Stimulated activated CD8-positive, alpha-beta memory T cell treated with anti-CD3 and anti-CD28 coated beads, Interleukin-7, amount 100 ng/mL, for 4 hours (primary cell): ENCODE measurements at regions not wholly inside any gene's neighbourhood (a gene's known extent, or its start where the extent isn't known, plus 50 kb on each side); places are given as distances from the start of the nearest gene placed in this dataset.

Experiments used
- DNase-seq, 2 donors: peaks; one replicate each; pipeline ENCODE4 v3.0.0-alpha.2; 2020; ENCODE audit warnings: low read depth in 2 of 2

- no peak for DNase-seq
These were observed 869.4 kb upstream of the ID2 start for GRCh38 chr2:7812231-7812995.

- no peak for DNase-seq
These were observed 868.1 kb upstream of the ID2 start for GRCh38 chr2:7813541-7814292.

GRCh38 chr2:7815726-7816125 is 866.1 kb upstream of the ID2 start:
- DNase-seq = no peak

- no peak for DNase-seq
These were observed 865.6 kb upstream of the ID2 start for GRCh38 chr2:7816233-7816632.

- no peak for DNase-seq
These were observed 864.9 kb upstream of the ID2 start for GRCh38 chr2:7816944-7817343.

GRCh38 chr2:7819316-7819715 is 862.5 kb upstream of the ID2 start:
- DNase-seq = no peak

- no peak for DNase-seq
These were observed 862.0 kb upstream of the ID2 start for GRCh38 chr2:7819850-7820249.

- DNase-seq = no peak
These were observed 857.6 kb upstream of the ID2 start for GRCh38 chr2:7824211-7824610.

GRCh38 chr2:7825591-7826312 is 856.1 kb upstream of the ID2 start:
- DNase-seq = no peak

GRCh38 chr2:7826656-7827055 is 855.2 kb upstream of the ID2 start:
- DNase-seq = no peak

GRCh38 chr2:7829241-7829640 is 852.6 kb upstream of the ID2 start:
- no peak for DNase-seq

- DNase-seq = no peak
These were observed 851.2 kb upstream of the ID2 start for GRCh38 chr2:7830616-7831015.

- no peak for DNase-seq
These were observed 846.7 kb upstream of the ID2 start for GRCh38 chr2:7835151-7835550.

GRCh38 chr2:7835693-7836680 is 845.9 kb upstream of the ID2 start:
- no peak for DNase-seq

- DNase-seq = no peak
These were observed 844.6 kb upstream of the ID2 start for GRCh38 chr2:7837237-7837760.

- no peak for DNase-seq
These were observed 843.2 kb upstream of the ID2 start for GRCh38 chr2:7838669-7839068.

- no peak for DNase-seq
These were observed 841.0 kb upstream of the ID2 start for GRCh38 chr2:7840651-7841380.

GRCh38 chr2:7841751-7842150 is 840.1 kb upstream of the ID2 start:
- no peak for DNase-seq

GRCh38 chr2:7844414-7844965 is 837.4 kb upstream of the ID2 start:
- no peak for DNase-seq

GRCh38 chr2:7845332-7845731 is 836.5 kb upstream of the ID2 start:
- DNase-seq = no peak
